GM10266 (cell line): ENCODE measurements at regions not wholly inside any gene's neighbourhood (a gene's known extent, or its start where the extent isn't known, plus 50 kb on each side); places are given as distances from the start of the nearest gene placed in this dataset.
"Not testable (repeated sequence)": the region's sequence is repeated elsewhere in the genome, so short reads cannot be mapped to it uniquely, and the experiment has no call there.

Source experiments
- DNase-seq: peaks from one replicate; pipeline ENCODE4 v3.0.0; 2012; ENCODE audit errors: extremely low spot score
- TF ChIP-seq, protein P1 (sequence below): IDR thresholded peaks from 2 replicates; pipeline ENCODE4 v1.5.1; 2012; ENCODE audit warnings: mild to moderate bottlenecking, low read depth; ENCODE audit not compliant: control insufficient read depth, insufficient read depth; ENCODE audit errors: missing control alignments

DNA sequence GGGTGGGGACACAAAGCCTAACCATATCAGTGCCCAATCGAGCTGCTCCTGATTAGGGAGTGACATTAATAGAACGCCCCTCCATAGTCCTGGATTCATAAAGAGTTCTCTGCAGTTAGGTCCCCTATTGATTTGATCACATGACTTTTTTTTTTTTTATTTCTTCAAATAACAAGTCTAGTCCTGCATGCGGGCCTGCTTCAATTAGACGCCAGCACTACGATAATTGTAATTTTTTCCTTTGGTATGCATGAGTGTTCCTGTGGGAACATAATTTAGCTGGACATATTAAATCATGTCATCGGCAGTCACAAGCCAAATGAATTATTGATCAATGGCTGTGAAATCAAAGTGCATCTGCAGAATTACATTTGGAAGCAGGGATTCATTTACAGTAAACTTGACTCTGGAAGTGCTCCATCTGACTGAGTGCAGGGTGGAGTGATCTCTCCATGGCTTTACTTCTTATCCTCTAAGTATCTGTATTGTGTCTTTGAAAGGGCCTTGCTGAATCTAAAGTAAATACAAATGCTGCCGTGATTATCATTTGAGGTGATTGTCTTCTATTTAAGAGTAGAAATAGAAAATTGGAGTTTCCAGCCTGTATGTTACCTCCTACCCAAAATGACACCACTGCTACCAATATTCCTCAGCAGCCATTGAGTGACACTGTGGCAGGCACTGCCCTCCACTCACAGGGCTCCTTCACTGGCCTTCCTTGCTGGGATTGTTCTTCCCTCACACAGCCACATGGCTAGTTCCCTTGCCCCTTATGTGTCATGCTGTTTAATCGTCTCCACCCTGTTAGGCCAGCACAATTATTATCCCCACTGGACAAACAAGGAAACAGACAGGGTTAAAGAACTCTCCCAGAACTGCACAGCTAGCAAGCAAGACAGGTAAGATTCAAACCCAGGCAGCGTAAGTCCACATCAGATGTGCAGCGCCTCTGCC, 337.4 kb upstream of the ID2 start:
- no peak for DNase-seq
- TF ChIP-seq, protein P1, sequence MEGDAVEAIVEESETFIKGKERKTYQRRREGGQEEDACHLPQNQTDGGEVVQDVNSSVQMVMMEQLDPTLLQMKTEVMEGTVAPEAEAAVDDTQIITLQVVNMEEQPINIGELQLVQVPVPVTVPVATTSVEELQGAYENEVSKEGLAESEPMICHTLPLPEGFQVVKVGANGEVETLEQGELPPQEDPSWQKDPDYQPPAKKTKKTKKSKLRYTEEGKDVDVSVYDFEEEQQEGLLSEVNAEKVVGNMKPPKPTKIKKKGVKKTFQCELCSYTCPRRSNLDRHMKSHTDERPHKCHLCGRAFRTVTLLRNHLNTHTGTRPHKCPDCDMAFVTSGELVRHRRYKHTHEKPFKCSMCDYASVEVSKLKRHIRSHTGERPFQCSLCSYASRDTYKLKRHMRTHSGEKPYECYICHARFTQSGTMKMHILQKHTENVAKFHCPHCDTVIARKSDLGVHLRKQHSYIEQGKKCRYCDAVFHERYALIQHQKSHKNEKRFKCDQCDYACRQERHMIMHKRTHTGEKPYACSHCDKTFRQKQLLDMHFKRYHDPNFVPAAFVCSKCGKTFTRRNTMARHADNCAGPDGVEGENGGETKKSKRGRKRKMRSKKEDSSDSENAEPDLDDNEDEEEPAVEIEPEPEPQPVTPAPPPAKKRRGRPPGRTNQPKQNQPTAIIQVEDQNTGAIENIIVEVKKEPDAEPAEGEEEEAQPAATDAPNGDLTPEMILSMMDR, result no peak

DNA sequence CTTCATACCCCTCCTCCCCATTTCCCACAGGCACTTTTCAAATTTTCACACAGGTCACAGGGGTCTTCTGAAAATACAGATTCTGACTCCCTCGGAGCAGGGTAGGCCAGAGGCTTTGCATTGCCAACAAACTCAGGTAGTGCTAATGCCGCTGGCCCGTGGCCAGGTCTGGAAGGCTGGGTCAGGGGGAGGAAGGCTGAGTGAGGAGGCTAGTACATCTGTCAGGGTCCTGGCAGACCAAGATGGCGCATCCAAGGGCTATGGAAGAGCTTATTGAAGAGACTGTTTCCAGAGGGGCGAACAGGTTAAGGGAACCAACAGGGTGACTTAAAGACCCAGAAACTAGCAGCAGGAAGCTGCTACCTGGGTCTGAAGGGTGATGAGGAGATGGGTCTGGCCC, 336.7 kb upstream of the ID2 start:
- TF ChIP-seq, protein P1, result no peak
- DNase-seq, result no peak

DNA sequence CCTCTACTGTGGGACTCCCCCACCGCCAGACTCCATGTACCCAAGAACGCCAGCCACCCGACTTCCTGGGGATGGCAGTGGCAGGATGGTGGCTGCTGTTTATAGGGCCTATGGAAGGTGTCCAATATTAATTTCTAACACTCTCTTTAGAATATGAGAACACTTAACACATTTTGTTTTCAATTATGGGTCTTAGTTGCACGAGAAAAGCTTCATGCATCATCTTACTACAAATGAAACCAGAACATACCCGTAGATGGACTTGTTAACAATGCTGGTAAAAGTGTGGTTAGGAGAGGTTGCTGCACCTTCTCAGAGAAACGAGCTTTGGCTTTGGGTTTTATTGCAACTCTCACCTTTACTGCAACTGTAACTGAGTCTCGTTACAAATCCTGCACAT, 335.6 kb upstream of the ID2 start:
- no peak for DNase-seq
- TF ChIP-seq, protein P1, result no peak

DNA sequence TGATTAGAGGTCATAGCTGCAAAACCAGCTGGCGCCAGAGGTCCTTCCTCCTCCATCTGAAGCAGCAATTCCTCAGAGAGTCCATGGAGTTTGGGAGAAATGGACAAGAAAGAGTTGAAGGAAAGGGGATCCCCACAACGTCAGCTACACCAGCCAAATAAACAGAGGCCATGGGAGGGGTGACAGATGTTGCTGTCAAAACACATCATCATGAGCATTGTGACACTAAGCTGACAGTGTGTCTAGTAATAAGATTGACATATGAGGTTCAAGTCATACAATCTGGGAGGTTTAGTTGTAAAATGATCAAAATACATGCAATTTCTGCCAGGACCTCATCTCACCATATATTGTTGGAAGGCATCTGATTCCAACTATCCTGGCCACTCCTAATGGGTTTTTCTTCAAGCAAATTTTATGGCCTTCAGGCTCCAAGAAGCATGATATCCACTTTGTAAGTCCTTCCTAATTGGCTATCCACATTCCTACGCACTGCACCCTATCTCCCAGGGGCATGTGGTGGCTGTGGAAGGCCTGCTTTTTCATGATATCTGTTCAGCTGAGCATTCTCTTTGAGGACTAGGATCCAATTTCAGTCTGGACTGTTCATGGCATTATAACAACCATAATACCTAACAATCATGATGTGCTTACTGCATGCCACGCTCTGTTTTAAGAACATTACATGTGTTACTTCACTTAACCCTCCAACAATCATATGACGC, 335.0 kb upstream of the ID2 start:
- DNase-seq, result no peak
- TF ChIP-seq, protein P1, result no peak

DNA sequence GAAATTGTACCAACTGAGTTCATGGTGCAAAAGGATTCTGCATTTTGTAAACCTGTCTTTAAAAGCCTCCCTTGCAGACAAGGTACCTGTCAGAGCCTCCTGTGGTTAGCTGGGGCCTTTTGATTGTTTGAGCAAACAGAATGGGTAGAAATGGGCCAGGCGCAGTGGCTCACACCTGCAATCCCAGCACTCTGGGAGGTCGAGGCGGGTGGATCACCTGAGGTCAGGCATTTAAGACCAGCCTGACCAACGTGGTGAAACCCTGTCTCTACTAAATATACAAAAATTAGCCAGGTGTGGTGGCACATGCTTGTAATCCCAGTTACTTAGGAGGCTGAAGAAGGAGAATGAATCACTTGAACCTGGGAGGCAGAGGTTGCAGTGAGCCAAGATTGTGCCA, 332.9 kb upstream of the ID2 start:
- not testable (repeated sequence) for DNase-seq

DNA sequence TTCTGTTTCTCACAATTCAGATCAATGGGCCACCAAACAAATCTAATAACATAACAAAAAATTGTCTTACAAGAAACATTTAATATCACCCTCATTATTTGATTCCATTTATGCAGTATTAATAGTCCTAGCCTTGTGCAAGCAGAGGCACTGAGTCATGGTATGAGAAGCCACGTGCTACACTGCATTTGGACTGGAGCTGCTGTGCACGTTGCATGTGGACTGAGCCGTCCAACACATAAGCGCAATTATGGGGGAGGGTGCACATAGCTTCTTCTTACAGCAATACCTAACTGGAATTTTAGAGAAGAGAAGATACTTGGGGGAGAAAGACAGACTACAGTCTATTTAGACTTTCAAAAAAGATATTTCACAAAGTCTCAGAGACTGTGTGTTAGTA, 329.6 kb upstream of the ID2 start:
- TF ChIP-seq, protein P1, result no peak
- DNase-seq, result no peak

- DNase-seq, result no peak
- TF ChIP-seq, protein P1, result no peak
Measured at GRCh38 chr2:8352989-8353388, 328.9 kb upstream of the ID2 start.
